Panc1 (cell line): ENCODE measurements at regions not wholly inside any gene's neighbourhood (a gene's known extent, or its start where the extent isn't known, plus 50 kb on each side); places are given as distances from the start of the nearest gene placed in this dataset.

Experiments
- ATAC-seq: fragments of 200-7000 bp; cut with Tn5 transposase; 2 replicates; pipeline ENCODE4 v1.9.1; 2020; ENCODE audit warnings: mild to moderate bottlenecking, moderate library complexity
- BruUV-seq: library from RNA; stranded (reverse); fragments of 400-500 nt; replicated peaks from 2 replicates; lab custom pipeline; 2021; lab: Mats Ljungman, UMichigan
- CTCF ChIA-PET: fragments of 300-600 bp; sonication (Branson Sonifier 250); formaldehyde crosslinking; loops from one replicate; lab custom pipeline; 2022; ENCODE audit warnings: antibody characterized with exemption; lab: Charles Lee
- POLR2A ChIA-PET: fragments of 300-600 bp; sonication (Branson Sonifier 250); formaldehyde crosslinking; loops from one replicate; lab custom pipeline; 2022; ENCODE audit warnings: antibody characterized with exemption; lab: Charles Lee
- DNase-seq: peaks from one replicate; pipeline ENCODE4 v3.0.0-alpha.2; 2010; ENCODE audit warnings: low read depth, low spot score
- H3K27ac ChIP-seq: 2 replicates; pipeline ENCODE4 v1.5.1; 2011; ENCODE audit warnings: mild to moderate bottlenecking, low read length, inconsistent platforms
- H3K27me3 ChIP-seq: fragments of 200-500 bp; sonication (Bioruptor generic); 2 replicates; pipeline ENCODE4 v1.6.0; 2014; ENCODE audit warnings: low read length, inconsistent platforms; ENCODE audit not compliant: control insufficient read depth, insufficient read depth
- H3K36me3 ChIP-seq: fragments of 200-500 bp; sonication (Bioruptor generic); 2 replicates; pipeline ENCODE4 v1.5.1; 2014; ENCODE audit warnings: inconsistent platforms, mild to moderate bottlenecking, low read length, moderate library complexity; ENCODE audit not compliant: control insufficient read depth, insufficient read depth
- H3K4me1 ChIP-seq: 2 replicates; pipeline ENCODE4 v1.5.1; 2011; ENCODE audit warnings: inconsistent platforms, mild to moderate bottlenecking, low read length, moderate library complexity; ENCODE audit not compliant: control insufficient read depth, insufficient read depth
- H3K4me3 ChIP-seq, 2 experiments: 2 replicates each; pipeline ENCODE4 v1.5.1; 2011 to 2012; ENCODE audit warnings: low read depth in 2 of 2, low read length in 2 of 2, mild to moderate bottlenecking in 2 of 2, inconsistent platforms in 1 of 2, moderate library complexity in 1 of 2
- H3K9me3 ChIP-seq: fragments of 200-500 bp; sonication (Bioruptor generic); 2 replicates; pipeline ENCODE4 v1.5.1; 2014; ENCODE audit warnings: low read depth, mild to moderate bottlenecking, inconsistent platforms, low read length, moderate library complexity; ENCODE audit not compliant: control insufficient read depth, insufficient read depth
- CTCF ChIP-seq: fragments of 450-650 bp; IDR thresholded peaks from 2 replicates; pipeline ENCODE4 v1.5.1; 2017; ENCODE audit warnings: mild to moderate bottlenecking
- POLR2AphosphoS5 ChIP-seq: IDR thresholded peaks from 2 replicates; pipeline ENCODE4 v1.6.1; 2012; ENCODE audit warnings: mild to moderate bottlenecking, low read depth, low read length, moderate library complexity
- REST ChIP-seq, 2 experiments: IDR thresholded peaks; 2 replicates each; pipeline ENCODE4 v1.6.1; 2011 to 2012; ENCODE audit warnings: low read depth in 2 of 2, control low read depth in 1 of 2, low read length in 1 of 2, mild to moderate bottlenecking in 1 of 2, moderate library complexity in 1 of 2; ENCODE audit not compliant: insufficient read depth in 1 of 2
- SIN3A ChIP-seq: IDR thresholded peaks from 2 replicates; pipeline ENCODE4 v1.6.1; 2012; ENCODE audit warnings: low read depth, mild to moderate bottlenecking, low read length, moderate library complexity, borderline replicate concordance; ENCODE audit not compliant: insufficient read depth
- TCF7L2 ChIP-seq: IDR thresholded peaks from 2 replicates; pipeline ENCODE4 v1.6.1; 2011; ENCODE audit warnings: mild to moderate bottlenecking, low read depth, low read length, inconsistent platforms
- in situ Hi-C: cut with HindIII; loops from 2 replicates; pipeline ENCODE4 v1.10.0; 2016; ENCODE audit warnings: low sequenced_read_pairs, low pct_unique_long_range_greater_than_20kb
- intact Hi-C: fragments of 100-400 bp; cut with micrococcal nuclease; formaldehyde crosslinking; loops from one replicate; pipeline ENCODE4 v1.10.0; 2022; ENCODE audit not compliant: unreplicated experiment

DNA sequence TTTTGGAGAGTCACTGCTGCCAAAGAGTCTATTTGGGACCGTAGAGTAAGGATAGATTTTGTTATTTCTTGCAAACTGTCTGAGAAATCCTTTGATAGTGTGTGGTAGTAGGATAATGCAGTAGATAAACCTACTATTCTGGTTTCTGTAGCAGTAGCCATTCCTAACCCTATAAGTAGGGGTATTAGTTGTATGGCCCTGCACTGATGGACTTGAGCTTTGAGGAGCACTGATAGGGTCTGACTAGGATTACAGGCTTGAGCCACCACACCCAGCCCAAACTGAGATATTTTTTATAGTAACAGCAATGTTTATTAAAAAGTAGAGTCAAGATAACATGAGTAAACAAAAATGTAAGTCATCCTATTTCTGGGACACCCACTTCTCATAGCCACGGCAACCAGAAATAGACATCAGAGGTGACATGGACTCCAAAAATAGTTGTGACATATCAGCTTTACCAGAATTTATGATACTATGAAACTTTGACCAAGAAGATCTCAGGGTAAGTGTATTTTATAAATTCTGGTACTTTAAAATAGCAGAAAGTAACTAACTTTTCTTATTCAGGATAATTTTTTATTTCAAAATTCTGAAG is 479.1 kb downstream of the SUCLA2 start:
- CTCF ChIA-PET, result no interaction called here
- DNase-seq, result no peak
- Histone ChIP-seq H3K4me3 (no peak overlapping the region), H3K36me3 (no peaks in the 10 kb centered on the region), H3K27me3 (no peaks in the 10 kb centered on the region), H3K9me3 (no peaks in the 10 kb centered on the region), H3K4me1 (no peaks in the 10 kb centered on the region), H3K27ac (no peak overlapping the region)
- in situ Hi-C loops (no loop called here), intact Hi-C loops (no loop called here)
- TF ChIP-seq REST (IDR thresholded peaks at IDR 0.05; ENCODE audit: insufficient read depth in 1 of 2, low read depth in 2 of 2, low read length in 1 of 2) (no peak), SIN3A (no peak), TCF7L2 (no peak), CTCF (no peak), POLR2AphosphoS5 (no peak)
- ATAC-seq, result no peak
- BruUV-seq, result no TSS peak
- POLR2A ChIA-PET, result no interaction called here

- POLR2A ChIA-PET, result no interaction called here
- Histone ChIP-seq H3K4me3 (no peak overlapping the region), H3K36me3 (no peaks in the 10 kb centered on the region), H3K9me3 (no peaks in the 10 kb centered on the region), H3K4me1 (no peaks in the 10 kb centered on the region), H3K27ac (no peak overlapping the region), H3K27me3 (no peaks in the 10 kb centered on the region)
- in situ Hi-C loops (no loop called here), intact Hi-C loops (no loop called here)
- BruUV-seq, result no TSS peak
- CTCF ChIA-PET, result no interaction called here
- TF ChIP-seq SIN3A (no peak), TCF7L2 (no peak), REST (IDR thresholded peaks at IDR 0.05; ENCODE audit: insufficient read depth in 1 of 2, low read depth in 2 of 2, low read length in 1 of 2) (no peak), POLR2AphosphoS5 (no peak)
- ATAC-seq (no peak), DNase-seq (no peak)
Observed at GRCh38 chr13:47519626-47520025, 481.4 kb downstream of the SUCLA2 start.
